ENCODE measurements at regions not wholly inside any gene's neighbourhood (a gene's known extent, or its start where the extent isn't known, plus 50 kb on each side); places are given as distances from the start of the nearest gene placed in this dataset.

DNA sequence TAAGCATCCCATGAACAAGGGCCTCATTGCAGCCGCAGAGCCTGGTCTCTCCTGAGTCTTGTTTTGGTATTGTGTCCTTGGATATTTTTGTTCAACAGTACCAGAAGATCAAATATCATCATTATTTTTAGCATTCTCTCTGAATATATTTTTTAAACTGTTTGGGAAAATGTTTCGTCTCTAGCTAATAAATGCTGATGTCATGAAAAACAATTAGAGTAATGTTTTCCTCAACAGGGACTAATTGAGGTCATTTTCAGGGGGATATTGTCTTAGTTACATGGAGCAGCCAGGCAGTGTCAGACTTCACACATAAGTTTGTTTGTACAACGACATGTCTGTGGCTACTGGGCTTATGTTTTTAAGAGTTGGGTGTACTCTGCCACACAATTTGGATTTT, 805.3 kb upstream of the SOX9 start:
- CTCF ChIA-PET: no interaction called here
- no peak for TF ChIP-seq EZH2 (IDR thresholded peaks at IDR 0.05; ENCODE audit: low read depth)
- TF ChIP-seq, protein P1, sequence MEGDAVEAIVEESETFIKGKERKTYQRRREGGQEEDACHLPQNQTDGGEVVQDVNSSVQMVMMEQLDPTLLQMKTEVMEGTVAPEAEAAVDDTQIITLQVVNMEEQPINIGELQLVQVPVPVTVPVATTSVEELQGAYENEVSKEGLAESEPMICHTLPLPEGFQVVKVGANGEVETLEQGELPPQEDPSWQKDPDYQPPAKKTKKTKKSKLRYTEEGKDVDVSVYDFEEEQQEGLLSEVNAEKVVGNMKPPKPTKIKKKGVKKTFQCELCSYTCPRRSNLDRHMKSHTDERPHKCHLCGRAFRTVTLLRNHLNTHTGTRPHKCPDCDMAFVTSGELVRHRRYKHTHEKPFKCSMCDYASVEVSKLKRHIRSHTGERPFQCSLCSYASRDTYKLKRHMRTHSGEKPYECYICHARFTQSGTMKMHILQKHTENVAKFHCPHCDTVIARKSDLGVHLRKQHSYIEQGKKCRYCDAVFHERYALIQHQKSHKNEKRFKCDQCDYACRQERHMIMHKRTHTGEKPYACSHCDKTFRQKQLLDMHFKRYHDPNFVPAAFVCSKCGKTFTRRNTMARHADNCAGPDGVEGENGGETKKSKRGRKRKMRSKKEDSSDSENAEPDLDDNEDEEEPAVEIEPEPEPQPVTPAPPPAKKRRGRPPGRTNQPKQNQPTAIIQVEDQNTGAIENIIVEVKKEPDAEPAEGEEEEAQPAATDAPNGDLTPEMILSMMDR (conservative IDR thresholded peaks at IDR 0.05): no peak

DNA sequence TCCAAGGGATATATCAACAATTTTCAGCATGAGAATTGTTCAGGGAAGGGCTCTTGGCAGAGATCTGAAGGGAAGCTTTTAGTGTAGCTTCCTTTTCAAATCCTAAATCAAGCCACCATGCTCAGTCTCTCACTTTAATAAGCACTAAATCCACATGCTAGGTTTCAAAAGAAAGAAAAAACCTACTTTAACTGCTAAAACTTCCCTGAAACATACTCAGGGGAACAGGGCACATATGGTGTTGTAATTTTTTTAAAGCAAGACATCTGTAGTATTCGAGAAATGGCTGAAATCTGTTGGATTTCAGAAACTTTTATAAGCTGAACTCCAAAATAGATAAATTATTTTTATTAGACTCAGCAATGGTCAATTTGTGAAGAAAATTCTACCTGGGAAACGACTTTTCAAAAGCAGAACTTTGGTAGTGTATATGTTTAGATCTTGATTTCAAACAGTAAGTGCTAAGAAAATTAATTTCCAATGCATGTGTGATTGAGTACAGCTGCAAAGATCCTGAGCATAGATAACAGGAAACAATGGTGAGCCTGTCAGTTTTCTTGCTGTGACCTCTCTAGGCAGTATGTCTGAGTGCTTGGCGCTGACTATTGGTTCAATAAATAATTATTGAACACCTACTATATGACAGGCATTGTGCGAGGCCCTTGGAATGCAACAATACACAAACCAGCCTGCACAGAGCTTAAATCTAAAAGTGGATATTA, 804.5 kb upstream of the SOX9 start:
- BruUV-seq (replicated peaks): no TSS peak
- POLR2A ChIA-PET (ENCODE audit: unreplicated experiment): no interaction called here

More for the DNA sequence above, 805.3 kb upstream of the SOX9 start:
- Histone ChIP-seq H3K79me2 (ENCODE audit: low read depth) (no peaks in the 10 kb centered on the region), H3K27ac (no peak overlapping the region), H3K36me3 (ENCODE audit: low read depth) (no peaks in the 10 kb centered on the region), H3K4me1 (replicated peaks; ENCODE audit: insufficient read depth) (no peaks in the 10 kb centered on the region), H3K27me3 (ENCODE audit: insufficient read depth, low read depth) (no peaks in the 10 kb centered on the region), H3K9me2 (ENCODE audit: insufficient read depth) (no peaks in the 10 kb centered on the region), H3K4me3 (no peak overlapping the region), H3F3A (ENCODE audit: insufficient read depth, low read depth) (no peaks in the 10 kb centered on the region), H3K4me2 (no peak overlapping the region), H4K20me1 (ENCODE audit: insufficient read depth) (no peaks in the 10 kb centered on the region), H3K9me3 (ENCODE audit: insufficient read depth, low read depth) (no peaks in the 10 kb centered on the region), H2AFZ (no peak overlapping the region)
- BruUV-seq (replicated peaks): no TSS peak
- POLR2A ChIA-PET (ENCODE audit: unreplicated experiment): no interaction called here
- intact Hi-C loops (cut with micrococcal nuclease; ENCODE audit: unreplicated experiment): no loop called here
- no peak for DNase-seq

DNA sequence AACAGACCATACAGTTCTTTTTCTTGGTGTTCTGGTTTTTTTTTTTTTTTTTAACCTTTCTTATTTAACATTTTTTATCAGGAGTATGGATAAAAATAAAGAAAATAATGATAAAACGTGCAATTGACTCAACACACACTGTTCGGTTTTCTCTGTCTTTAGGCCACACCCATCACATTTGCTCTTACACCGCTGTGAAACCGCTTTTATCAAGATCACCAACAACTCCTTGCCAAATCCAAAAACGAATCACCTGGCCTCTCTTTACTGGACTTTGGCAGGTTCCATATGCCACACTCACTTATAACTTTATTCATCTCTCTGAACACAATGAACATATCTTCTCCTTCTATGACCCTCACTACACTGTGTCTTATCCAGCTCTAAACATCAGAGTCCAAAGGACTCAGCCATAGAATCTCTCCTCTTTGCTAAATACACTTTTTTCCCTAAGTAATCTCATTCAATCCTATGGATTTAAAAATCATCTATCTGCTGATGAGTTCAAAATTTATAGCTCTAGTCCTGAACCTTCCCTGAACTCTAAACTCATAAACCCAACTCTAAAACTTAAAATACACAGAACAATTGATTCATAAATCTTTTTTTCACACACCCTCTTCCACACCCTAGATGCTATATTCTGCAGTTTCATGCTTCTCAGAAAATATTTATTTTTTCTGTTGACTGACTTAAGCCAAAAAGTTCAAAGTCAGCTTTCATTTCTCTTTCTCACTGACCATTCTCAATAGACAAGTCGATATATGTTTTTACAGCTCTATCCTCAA, 800.6 kb upstream of the SOX9 start:
- BruUV-seq (replicated peaks): no TSS peak

More for the DNA sequence above, 804.5 kb upstream of the SOX9 start:
- Histone ChIP-seq H3K79me2 (ENCODE audit: low read depth) (no peaks in the 10 kb centered on the region), H2AFZ (no peak overlapping the region), H3K4me1 (replicated peaks; ENCODE audit: insufficient read depth) (no peaks in the 10 kb centered on the region), H3K27me3 (ENCODE audit: insufficient read depth, low read depth) (no peaks in the 10 kb centered on the region), H3K36me3 (ENCODE audit: low read depth) (no peaks in the 10 kb centered on the region), H3K27ac (no peak overlapping the region), H3K4me2 (no peak overlapping the region), H3F3A (ENCODE audit: insufficient read depth, low read depth) (no peaks in the 10 kb centered on the region), H3K9me3 (ENCODE audit: insufficient read depth, low read depth) (no peaks in the 10 kb centered on the region), H3K9me2 (ENCODE audit: insufficient read depth) (no peaks in the 10 kb centered on the region), H3K4me3 (no peak overlapping the region), H4K20me1 (ENCODE audit: insufficient read depth) (no peaks in the 10 kb centered on the region)
- no peak for DNase-seq
- intact Hi-C loops (cut with micrococcal nuclease; ENCODE audit: unreplicated experiment): no loop called here
- TF ChIP-seq, protein P1 (conservative IDR thresholded peaks at IDR 0.05): no peak
- no peak for TF ChIP-seq EZH2 (IDR thresholded peaks at IDR 0.05; ENCODE audit: low read depth)
- CTCF ChIA-PET: no interaction called here

More for the DNA sequence above, 800.6 kb upstream of the SOX9 start:
- TF ChIP-seq, protein P1 (conservative IDR thresholded peaks at IDR 0.05): no peak
- TF ChIP-seq EZH2 (IDR thresholded peaks at IDR 0.05; ENCODE audit: low read depth): no peak
- Histone ChIP-seq H3K4me1 (replicated peaks; ENCODE audit: insufficient read depth) (no peaks in the 10 kb centered on the region), H3K9me3 (ENCODE audit: insufficient read depth, low read depth) (0 out of 2 replicates have a peak, but pooled peaks cover 4% of the 10 kb centered on the region), H3K27ac (no peak overlapping the region), H3K79me2 (ENCODE audit: low read depth) (no peaks in the 10 kb centered on the region), H3K4me3 (no peak overlapping the region), H3F3A (ENCODE audit: insufficient read depth, low read depth) (no peaks in the 10 kb centered on the region), H3K9me2 (ENCODE audit: insufficient read depth) (no peaks in the 10 kb centered on the region), H4K20me1 (ENCODE audit: insufficient read depth) (no peaks in the 10 kb centered on the region), H2AFZ (no peak overlapping the region), H3K4me2 (no peak overlapping the region), H3K36me3 (ENCODE audit: low read depth) (no peaks in the 10 kb centered on the region), H3K27me3 (ENCODE audit: insufficient read depth, low read depth) (no peaks in the 10 kb centered on the region)
- CTCF ChIA-PET: no interaction called here
- intact Hi-C loops (cut with micrococcal nuclease; ENCODE audit: unreplicated experiment): no loop called here
- no peak for DNase-seq
- POLR2A ChIA-PET (ENCODE audit: unreplicated experiment): no interaction called here

All from PC-9 (cell line).